Activated CD8-positive, alpha-beta memory T cell treated with anti-CD3 and anti-CD28 coated beads for 4 hours (primary cell): ENCODE measurements at regions not wholly inside any gene's neighbourhood (a gene's known extent, or its start where the extent isn't known, plus 50 kb on each side); places are given as distances from the start of the nearest gene placed in this dataset.

ENCODE experiments used
- DNase-seq, 2 donors: peaks; one replicate each; pipeline ENCODE4 v3.0.0-alpha.2; 2020; ENCODE audit warnings: low read depth in 2 of 2

GRCh38 chr15:96075895-96076294 lies 254.6 kb upstream of the NR2F2 start:
- no peak for DNase-seq

- no peak for DNase-seq
Observed at GRCh38 chr15:96076350-96076749, 254.2 kb upstream of the NR2F2 start.

- no peak for DNase-seq
Observed at GRCh38 chr15:96079041-96079440, 251.5 kb upstream of the NR2F2 start.

- DNase-seq, result no peak
Observed at GRCh38 chr15:96079882-96080281, 250.6 kb upstream of the NR2F2 start.

GRCh38 chr15:96086164-96086563 lies 244.3 kb upstream of the NR2F2 start:
- no peak for DNase-seq

- no peak for DNase-seq
Observed at GRCh38 chr15:96087180-96087884, 243.2 kb upstream of the NR2F2 start.

- no peak for DNase-seq
Observed at GRCh38 chr15:96088650-96089049, 241.8 kb upstream of the NR2F2 start.

GRCh38 chr15:96089405-96090058 lies 241.0 kb upstream of the NR2F2 start:
- DNase-seq, result no peak

GRCh38 chr15:96092186-96092585 lies 238.3 kb upstream of the NR2F2 start:
- no peak for DNase-seq

- DNase-seq, result no peak
Observed at GRCh38 chr15:96093063-96093462, 237.4 kb upstream of the NR2F2 start.

GRCh38 chr15:96097661-96098060 lies 232.8 kb upstream of the NR2F2 start:
- no peak for DNase-seq

GRCh38 chr15:96102631-96103030 lies 227.9 kb upstream of the NR2F2 start:
- DNase-seq, result no peak

- no peak for DNase-seq
Observed at GRCh38 chr15:96106181-96106580, 224.3 kb upstream of the NR2F2 start.

GRCh38 chr15:96106628-96107027 lies 223.9 kb upstream of the NR2F2 start:
- no peak for DNase-seq

- DNase-seq, result no peak
Observed at GRCh38 chr15:96107916-96108315, 222.6 kb upstream of the NR2F2 start.

GRCh38 chr15:96108405-96108804 lies 222.1 kb upstream of the NR2F2 start:
- no peak for DNase-seq

GRCh38 chr15:96109820-96110219 lies 220.7 kb upstream of the NR2F2 start:
- DNase-seq, result no peak

GRCh38 chr15:96112018-96112417 lies 218.5 kb upstream of the NR2F2 start:
- DNase-seq, result no peak

- DNase-seq, result no peak
Observed at GRCh38 chr15:96115642-96116041, 214.9 kb upstream of the NR2F2 start.

- DNase-seq, result no peak
Observed at GRCh38 chr15:96117270-96117669, 213.2 kb upstream of the NR2F2 start.

- no peak for DNase-seq
Observed at GRCh38 chr15:96119734-96120133, 210.8 kb upstream of the NR2F2 start.

GRCh38 chr15:96121086-96121920 lies 209.2 kb upstream of the NR2F2 start:
- DNase-seq, result no peak
